ENCODE measurements at regions not wholly inside any gene's neighbourhood (a gene's known extent, or its start where the extent isn't known, plus 50 kb on each side); places are given as distances from the start of the nearest gene placed in this dataset.

- H3K36me3 Mint-ChIP-seq = peaks cover 0 to 10% of the 10 kb centered on the region in 2 donors
- H3K27me3 Mint-ChIP-seq = no peaks in the 10 kb centered on the region
- H3K27ac Mint-ChIP-seq = no peak overlapping the region
- no peaks in the 10 kb centered on the region for H3K4me1 Mint-ChIP-seq
- no peak overlapping the region for H3K4me3 Mint-ChIP-seq
- H3K9me3 Mint-ChIP-seq = peaks cover 6 to 8% of the 10 kb centered on the region in 2 donors
- ATAC-seq (replicated peaks) = no peak
- DNase-seq = no peak
These were observed 57.5 kb upstream of the IPO9 start for GRCh38 chr1:201771466-201771865.

GRCh38 chr1:201772178-201772577 is 56.8 kb upstream of the IPO9 start:
- Mint-ChIP-seq H3K4me3 (no peak overlapping the region), H3K9me3 (peaks cover 6 to 8% of the 10 kb centered on the region in 2 donors), H3K27me3 (no peaks in the 10 kb centered on the region), H3K27ac (no peak overlapping the region), H3K36me3 (peaks cover 0 to 10% of the 10 kb centered on the region in 2 donors), H3K4me1 (no peaks in the 10 kb centered on the region)
- ATAC-seq (replicated peaks) = no peak
- DNase-seq = no peak

- peaks cover 0 to 10% of the 10 kb centered on the region in 2 donors for H3K36me3 Mint-ChIP-seq
- H3K27ac Mint-ChIP-seq = no peak overlapping the region
- no peaks in the 10 kb centered on the region for H3K4me1 Mint-ChIP-seq
- H3K27me3 Mint-ChIP-seq = no peaks in the 10 kb centered on the region
- ATAC-seq (replicated peaks) (no peak), DNase-seq (no peak)
- peaks cover 6 to 8% of the 10 kb centered on the region in 2 donors for H3K9me3 Mint-ChIP-seq
- H3K4me3 Mint-ChIP-seq = no peak overlapping the region
These were observed 55.2 kb upstream of the IPO9 start for GRCh38 chr1:201773764-201774163.

GRCh38 chr1:201774224-201774982 is 54.6 kb upstream of the IPO9 start:
- Mint-ChIP-seq H3K27me3 (no peaks in the 10 kb centered on the region), H3K4me3 (no peak overlapping the region), H3K36me3 (peaks cover 0 to 10% of the 10 kb centered on the region in 2 donors), H3K9me3 (peaks cover 6 to 8% of the 10 kb centered on the region in 2 donors), H3K27ac (no peak overlapping the region), H3K4me1 (no peaks in the 10 kb centered on the region)
- ATAC-seq (replicated peaks) = no peak
- no peak for DNase-seq

- no peak for ATAC-seq (replicated peaks)
- DNase-seq = no peak
- H3K4me1 Mint-ChIP-seq = no peaks in the 10 kb centered on the region
- H3K27me3 Mint-ChIP-seq = no peaks in the 10 kb centered on the region
- peaks cover 0 to 8% of the 10 kb centered on the region in 2 donors for H3K36me3 Mint-ChIP-seq
- H3K4me3 Mint-ChIP-seq = no peak overlapping the region
- no peak overlapping the region for H3K27ac Mint-ChIP-seq
- H3K9me3 Mint-ChIP-seq = peaks cover 6 to 7% of the 10 kb centered on the region in 2 donors
These were observed 54.0 kb upstream of the IPO9 start for GRCh38 chr1:201774983-201775344.

DNA sequence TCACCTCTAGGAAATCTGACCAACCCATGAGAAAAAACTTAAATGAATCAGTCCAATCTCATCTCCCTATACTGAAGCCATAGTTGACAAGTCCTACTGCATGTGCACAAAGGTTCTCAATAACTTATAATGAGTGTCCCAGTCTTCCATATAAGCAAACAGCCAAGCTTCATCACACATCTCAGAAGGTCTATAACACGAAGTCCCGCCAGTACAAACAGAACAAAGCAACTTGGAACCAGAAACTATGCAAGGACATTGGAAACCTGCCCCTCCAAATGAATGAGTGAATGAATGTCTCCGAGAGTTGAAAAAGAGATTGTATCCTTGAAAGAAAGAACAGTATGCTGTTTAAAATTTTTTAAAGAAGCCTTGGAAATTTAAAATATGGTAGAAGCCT is 53.6 kb upstream of the IPO9 start:
- Mint-ChIP-seq H3K27me3 (no peaks in the 10 kb centered on the region), H3K27ac (no peak overlapping the region), H3K9me3 (peaks cover 3 to 6% of the 10 kb centered on the region in 2 donors), H3K4me1 (no peaks in the 10 kb centered on the region), H3K36me3 (peaks cover 0 to 6% of the 10 kb centered on the region in 2 donors), H3K4me3 (no peak overlapping the region)
- DNase-seq (no peak), ATAC-seq (replicated peaks) (no peak)

GRCh38 chr1:201778279-201779065 is 50.5 kb upstream of the IPO9 start:
- H3K4me1 Mint-ChIP-seq = no peaks in the 10 kb centered on the region
- no peaks in the 10 kb centered on the region for H3K36me3 Mint-ChIP-seq
- no peak overlapping the region for H3K4me3 Mint-ChIP-seq
- H3K27me3 Mint-ChIP-seq = no peaks in the 10 kb centered on the region
- H3K9me3 Mint-ChIP-seq = no peaks in the 10 kb centered on the region
- no peak overlapping the region for H3K27ac Mint-ChIP-seq
- DNase-seq = no peak
- no peak for ATAC-seq (replicated peaks)
